Stimulated activated memory B cell treated with anti-CD40 and anti-IgM and Interleukin-4, amounts not matched to agents 10 μg/mL and 1 μg/mL and 100 μg/mL, for 72 hours (primary cell): ENCODE measurements at regions not wholly inside any gene's neighbourhood (a gene's known extent, or its start where the extent isn't known, plus 50 kb on each side); places are given as distances from the start of the nearest gene placed in this dataset.

Experiments used
- ATAC-seq: fragments of 150-1000 bp; cut with Tn5 transposase; 2 replicates; pipeline ENCODE4 v1.10.0; 2021
- H3K27ac Mint-ChIP-seq: one replicate; pipeline ENCODE4 v1.8.0; 2022; ENCODE audit warnings: mild to moderate bottlenecking, mixed read lengths
- H3K27me3 Mint-ChIP-seq: one replicate; pipeline ENCODE4 v1.8.0; 2022; ENCODE audit warnings: mixed read lengths
- H3K36me3 Mint-ChIP-seq: one replicate; pipeline ENCODE4 v1.8.0; 2022; ENCODE audit warnings: mixed read lengths
- H3K4me1 Mint-ChIP-seq: one replicate; pipeline ENCODE4 v1.8.0; 2022; ENCODE audit warnings: mixed read lengths
- H3K4me3 Mint-ChIP-seq: one replicate; pipeline ENCODE4 v1.8.0; 2022; ENCODE audit warnings: mild to moderate bottlenecking, moderate library complexity, mixed read lengths
- H3K9me3 Mint-ChIP-seq: one replicate; pipeline ENCODE4 v1.8.0; 2022; ENCODE audit warnings: mixed read lengths

DNA sequence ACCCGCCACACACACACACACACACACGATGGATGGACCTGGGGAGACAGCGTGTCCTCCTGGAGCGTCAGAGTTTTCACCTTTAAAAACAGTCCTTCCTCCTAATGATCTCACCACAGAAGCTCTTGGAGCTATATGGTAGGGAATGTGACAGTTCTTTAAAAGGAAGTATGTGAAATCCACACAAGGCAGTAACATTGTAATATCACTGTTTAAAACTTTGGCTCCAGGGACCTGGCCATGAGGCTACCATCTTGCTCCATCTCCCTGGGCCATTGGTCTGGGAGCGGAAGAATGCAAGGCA is 302.4 kb downstream of the SOX9 start:
- H3K36me3 Mint-ChIP-seq = peaks cover 7% of the 10 kb centered on the region
- H3K27ac Mint-ChIP-seq = peak overlapping the region; percentile 84
- H3K4me1 Mint-ChIP-seq = peaks cover 62% of the 10 kb centered on the region
- peaks cover 9% of the 10 kb centered on the region for H3K9me3 Mint-ChIP-seq
- no peak for ATAC-seq
- peak overlapping the region; percentile 38 for H3K4me3 Mint-ChIP-seq
- H3K27me3 Mint-ChIP-seq = peaks cover 11% of the 10 kb centered on the region

DNA sequence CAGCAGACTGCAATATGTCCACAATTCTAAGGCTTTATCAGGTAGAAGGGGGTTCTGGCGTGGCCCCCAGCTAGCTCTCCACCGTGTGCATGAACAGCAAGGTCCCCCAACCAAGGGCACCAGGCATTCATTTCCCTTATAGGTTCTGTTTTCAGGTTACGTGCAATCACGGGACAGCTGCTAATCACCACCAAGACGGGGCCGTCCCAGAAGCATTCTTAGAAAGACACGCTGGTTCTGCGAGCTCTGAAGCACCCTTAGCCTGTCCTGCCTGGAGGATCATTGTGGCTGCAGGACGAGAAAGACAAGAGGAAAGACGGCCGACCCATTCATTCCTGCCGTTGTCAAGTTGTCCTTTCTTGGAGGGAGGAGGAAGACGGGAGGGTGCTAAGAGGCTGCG is 302.9 kb downstream of the SOX9 start:
- H3K4me1 Mint-ChIP-seq = peaks cover 62% of the 10 kb centered on the region
- peaks cover 6% of the 10 kb centered on the region for H3K36me3 Mint-ChIP-seq
- no peak for ATAC-seq
- H3K9me3 Mint-ChIP-seq = peaks cover 7% of the 10 kb centered on the region
- H3K27me3 Mint-ChIP-seq = peaks cover 11% of the 10 kb centered on the region
- H3K4me3 Mint-ChIP-seq = no peak overlapping the region
- peak overlapping the region; percentile 84 for H3K27ac Mint-ChIP-seq

- H3K4me1 Mint-ChIP-seq = peaks cover 55% of the 10 kb centered on the region
- peak overlapping the region; percentile 79 for H3K27ac Mint-ChIP-seq
- peaks cover 6% of the 10 kb centered on the region for H3K36me3 Mint-ChIP-seq
- ATAC-seq = no peak
- H3K4me3 Mint-ChIP-seq = peak overlapping the region; percentile 57
- H3K27me3 Mint-ChIP-seq = peaks cover 11% of the 10 kb centered on the region
- H3K9me3 Mint-ChIP-seq = peaks cover 5% of the 10 kb centered on the region
Measured at GRCh38 chr17:72424505-72425117, 303.8 kb downstream of the SOX9 start.

- H3K27ac Mint-ChIP-seq = peak overlapping the region; percentile 79
Measured at GRCh38 chr17:72425133-72425793, 304.4 kb downstream of the SOX9 start.

GRCh38 chr17:72425794-72426168 is 305.0 kb downstream of the SOX9 start:
- peaks cover 11% of the 10 kb centered on the region for H3K27me3 Mint-ChIP-seq
- H3K4me3 Mint-ChIP-seq = no peak overlapping the region
- H3K27ac Mint-ChIP-seq = no peak overlapping the region
- H3K36me3 Mint-ChIP-seq = peaks cover 6% of the 10 kb centered on the region
- peaks cover 44% of the 10 kb centered on the region for H3K4me1 Mint-ChIP-seq
- H3K9me3 Mint-ChIP-seq = peaks cover 5% of the 10 kb centered on the region
- ATAC-seq = no peak

More at GRCh38 chr17:72425133-72425793, 304.4 kb downstream of the SOX9 start:
- Mint-ChIP-seq H3K9me3 (peaks cover 5% of the 10 kb centered on the region), H3K27me3 (peaks cover 11% of the 10 kb centered on the region), H3K4me3 (no peak overlapping the region), H3K4me1 (peaks cover 49% of the 10 kb centered on the region), H3K36me3 (peaks cover 6% of the 10 kb centered on the region)
- no peak for ATAC-seq

DNA sequence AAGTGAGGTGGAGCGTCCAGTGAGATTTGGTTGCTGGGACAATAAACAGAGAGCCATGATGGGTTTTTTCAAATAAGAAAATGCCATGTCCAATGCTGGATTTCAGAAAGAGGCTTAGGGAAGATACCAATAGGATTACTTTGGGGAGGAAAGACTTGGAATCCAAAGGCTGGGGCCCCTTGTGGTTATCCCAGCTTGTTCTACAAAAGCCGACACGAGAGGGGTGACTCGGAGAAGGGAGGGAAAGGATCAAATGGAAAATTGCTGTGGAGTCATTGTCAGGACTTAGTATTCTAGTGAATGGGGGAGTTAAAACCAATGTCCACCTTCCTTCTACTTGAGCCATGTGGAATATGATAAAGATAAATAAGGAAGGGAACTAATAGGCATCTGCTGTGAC is 305.5 kb downstream of the SOX9 start:
- Mint-ChIP-seq H3K36me3 (peaks cover 6% of the 10 kb centered on the region), H3K4me3 (no peak overlapping the region)

GRCh38 chr17:72426948-72427760 is 306.3 kb downstream of the SOX9 start:
- ATAC-seq = no peak
- Mint-ChIP-seq H3K36me3 (peaks cover 6% of the 10 kb centered on the region), H3K27me3 (peaks cover 11% of the 10 kb centered on the region), H3K4me3 (no peak overlapping the region), H3K27ac (no peak overlapping the region), H3K9me3 (peaks cover 5% of the 10 kb centered on the region), H3K4me1 (peaks cover 31% of the 10 kb centered on the region)

More for the DNA sequence above, 305.5 kb downstream of the SOX9 start:
- Mint-ChIP-seq H3K27ac (no peak overlapping the region), H3K4me1 (peaks cover 38% of the 10 kb centered on the region), H3K27me3 (peaks cover 11% of the 10 kb centered on the region), H3K9me3 (peaks cover 5% of the 10 kb centered on the region)
- no peak for ATAC-seq

DNA sequence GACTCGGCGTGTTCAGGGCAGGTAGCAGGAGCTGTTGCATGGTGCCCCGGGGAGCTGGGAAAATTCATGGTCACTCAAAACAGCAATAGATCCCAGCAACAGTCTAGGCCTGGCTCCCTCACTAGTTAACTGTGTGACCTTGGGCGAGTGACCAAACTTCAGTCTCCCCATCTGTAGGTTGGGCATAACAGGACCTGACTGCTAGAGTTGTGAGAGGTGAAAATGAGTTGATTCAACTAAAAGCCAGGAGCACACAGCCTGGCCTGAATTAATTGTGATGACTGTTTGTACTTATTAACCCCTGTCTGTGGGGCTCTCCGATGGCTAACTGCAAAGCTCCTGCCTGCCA is 306.9 kb downstream of the SOX9 start:
- ATAC-seq = no peak
- Mint-ChIP-seq H3K4me1 (peaks cover 26% of the 10 kb centered on the region), H3K36me3 (peaks cover 6% of the 10 kb centered on the region), H3K9me3 (peaks cover 5% of the 10 kb centered on the region), H3K27ac (no peak overlapping the region), H3K4me3 (no peak overlapping the region), H3K27me3 (peaks cover 11% of the 10 kb centered on the region)

GRCh38 chr17:72429066-72429638 is 308.3 kb downstream of the SOX9 start:
- no peak for ATAC-seq
- H3K27ac Mint-ChIP-seq = no peak overlapping the region

GRCh38 chr17:72430611-72431432 is 310.0 kb downstream of the SOX9 start:
- H3K4me3 Mint-ChIP-seq = no peak overlapping the region
- H3K36me3 Mint-ChIP-seq = no peaks in the 10 kb centered on the region
- H3K9me3 Mint-ChIP-seq = no peaks in the 10 kb centered on the region
- no peak overlapping the region for H3K27ac Mint-ChIP-seq
- no peak for ATAC-seq
- H3K27me3 Mint-ChIP-seq = no peaks in the 10 kb centered on the region
- no peaks in the 10 kb centered on the region for H3K4me1 Mint-ChIP-seq

More at GRCh38 chr17:72429066-72429638, 308.3 kb downstream of the SOX9 start:
- Mint-ChIP-seq H3K4me1 (peaks cover 13% of the 10 kb centered on the region), H3K4me3 (no peak overlapping the region), H3K27me3 (peaks cover 11% of the 10 kb centered on the region), H3K36me3 (peaks cover 6% of the 10 kb centered on the region), H3K9me3 (peaks cover 5% of the 10 kb centered on the region)

GRCh38 chr17:72432143-72432621 is 311.4 kb downstream of the SOX9 start:
- H3K4me3 Mint-ChIP-seq = no peak overlapping the region
- no peaks in the 10 kb centered on the region for H3K4me1 Mint-ChIP-seq
- no peak for ATAC-seq
- no peak overlapping the region for H3K27ac Mint-ChIP-seq
- no peaks in the 10 kb centered on the region for H3K36me3 Mint-ChIP-seq
- H3K9me3 Mint-ChIP-seq = no peaks in the 10 kb centered on the region
- no peaks in the 10 kb centered on the region for H3K27me3 Mint-ChIP-seq

GRCh38 chr17:72432881-72433280 is 312.1 kb downstream of the SOX9 start:
- no peaks in the 10 kb centered on the region for H3K4me1 Mint-ChIP-seq
- H3K4me3 Mint-ChIP-seq = no peak overlapping the region
- no peaks in the 10 kb centered on the region for H3K27me3 Mint-ChIP-seq
- no peaks in the 10 kb centered on the region for H3K36me3 Mint-ChIP-seq
- H3K27ac Mint-ChIP-seq = no peak overlapping the region
- no peak for ATAC-seq
- no peaks in the 10 kb centered on the region for H3K9me3 Mint-ChIP-seq

DNA sequence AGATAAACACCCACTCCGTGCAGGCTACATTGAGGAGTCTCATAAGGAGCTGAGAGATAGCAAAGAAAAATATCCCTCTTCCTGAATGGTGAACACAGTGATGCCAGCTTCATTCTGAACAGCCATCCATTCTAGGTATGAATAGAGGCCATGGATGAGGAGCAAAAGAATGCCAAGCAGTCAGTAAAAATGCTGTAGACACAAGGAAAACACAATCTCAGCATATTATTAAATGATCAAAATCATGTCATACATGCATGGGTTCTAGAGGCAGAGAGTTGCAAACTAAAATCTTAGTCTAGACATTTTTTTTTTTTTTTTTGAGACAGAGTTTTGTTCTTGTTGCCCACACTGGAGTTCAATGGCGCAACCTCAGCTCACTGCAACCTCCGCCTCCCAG is 313.0 kb downstream of the SOX9 start:
- no peak for ATAC-seq
- Mint-ChIP-seq H3K4me1 (no peaks in the 10 kb centered on the region), H3K27me3 (no peaks in the 10 kb centered on the region), H3K9me3 (no peaks in the 10 kb centered on the region), H3K4me3 (no peak overlapping the region), H3K27ac (no peak overlapping the region), H3K36me3 (no peaks in the 10 kb centered on the region)

DNA sequence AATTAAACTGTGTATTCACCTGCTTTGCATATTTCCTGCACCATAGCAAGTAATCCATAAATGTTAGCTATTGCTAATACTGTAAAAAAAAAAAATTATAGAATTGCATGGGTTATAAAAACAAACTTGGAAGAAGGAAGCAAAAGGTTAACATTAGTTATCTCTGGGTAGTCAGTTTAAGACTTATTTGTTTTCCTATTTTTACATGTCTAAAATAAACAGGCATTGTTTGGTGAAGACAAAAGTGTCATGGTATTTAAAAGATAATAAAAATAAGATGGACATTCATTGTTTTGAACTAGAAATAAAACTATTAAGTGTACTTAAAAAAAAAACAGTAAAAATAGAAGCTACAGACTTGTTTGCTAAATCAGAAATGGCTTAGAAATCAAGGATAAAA is 313.8 kb downstream of the SOX9 start:
- H3K27me3 Mint-ChIP-seq = peaks cover under 1% of the 10 kb centered on the region
- H3K27ac Mint-ChIP-seq = no peak overlapping the region
- no peak for ATAC-seq
- H3K4me1 Mint-ChIP-seq = no peaks in the 10 kb centered on the region
- H3K4me3 Mint-ChIP-seq = no peak overlapping the region
- H3K9me3 Mint-ChIP-seq = no peaks in the 10 kb centered on the region
- H3K36me3 Mint-ChIP-seq = no peaks in the 10 kb centered on the region
